Hepatocyte (in vitro differentiated cells): ENCODE measurements at regions not wholly inside any gene's neighbourhood (a gene's known extent, or its start where the extent isn't known, plus 50 kb on each side); places are given as distances from the start of the nearest gene placed in this dataset.

ENCODE experiments used
- DNase-seq: peaks from one replicate; pipeline ENCODE4 v3.0.0-alpha.2; 2016; ENCODE audit warnings: low spot score
- H2AFZ ChIP-seq: fragments of 200-600 bp; sonication (generic); 2 replicates; pipeline ENCODE4 v1.6.0; 2016; ENCODE audit warnings: antibody characterized with exemption, mild to moderate bottlenecking
- H3K27ac ChIP-seq: fragments of 200-600 bp; sonication (generic); 2 replicates; pipeline ENCODE4 v1.5.1; 2016; ENCODE audit warnings: mild to moderate bottlenecking
- H3K27me3 ChIP-seq: fragments of 200-600 bp; sonication (generic); 2 replicates; pipeline ENCODE4 v1.6.1; 2016
- H3K36me3 ChIP-seq: fragments of 200-600 bp; sonication (generic); replicated peaks from 2 replicates; pipeline ENCODE4 v1.5.1; 2016; ENCODE audit warnings: low read depth; ENCODE audit not compliant: insufficient read depth
- H3K4me1 ChIP-seq: fragments of 200-600 bp; sonication (generic); 2 replicates; pipeline ENCODE4 v1.5.1; 2016; ENCODE audit warnings: mild to moderate bottlenecking, moderate library complexity; ENCODE audit not compliant: insufficient read depth
- H3K4me2 ChIP-seq: fragments of 200-600 bp; sonication (generic); 2 replicates; pipeline ENCODE4 v1.6.0; 2016
- H3K4me3 ChIP-seq: fragments of 200-600 bp; sonication (generic); 2 replicates; pipeline ENCODE4 v1.5.1; 2016; ENCODE audit warnings: mild to moderate bottlenecking
- H3K79me2 ChIP-seq: fragments of 200-600 bp; sonication (generic); 2 replicates; pipeline ENCODE4 v1.6.0; 2017; ENCODE audit warnings: mild to moderate bottlenecking
- H3K9me2 ChIP-seq: fragments of 200-600 bp; sonication (generic); replicated peaks from 2 replicates; pipeline ENCODE4 v1.6.0; 2017; ENCODE audit warnings: mild to moderate bottlenecking; ENCODE audit not compliant: insufficient read depth
- H3K9me3 ChIP-seq: fragments of 200-600 bp; sonication (generic); 2 replicates; pipeline ENCODE4 v1.5.1; 2016; ENCODE audit warnings: low read depth, mild to moderate bottlenecking
- H4K20me1 ChIP-seq: fragments of 200-600 bp; sonication (generic); 2 replicates; pipeline ENCODE4 v1.6.0; 2016; ENCODE audit warnings: mild to moderate bottlenecking; ENCODE audit not compliant: insufficient read depth, poor library complexity, severe bottlenecking
- EZH2 ChIP-seq: fragments of 200-600 bp; sonication (generic); IDR thresholded peaks from 2 replicates; pipeline ENCODE4 v1.6.1; 2016; ENCODE audit warnings: antibody characterized with exemption, mild to moderate bottlenecking, borderline replicate concordance
- EZH2phosphoT487 ChIP-seq: fragments of 200-600 bp; sonication (generic); IDR thresholded peaks from one replicate; pipeline ENCODE4 v1.6.1; 2018; ENCODE audit warnings: antibody characterized with exemption, mild to moderate bottlenecking, low read depth, moderate library complexity; ENCODE audit not compliant: unreplicated experiment, severe bottlenecking
- WGBS: methylation state at CpG from one replicate; pipeline ENCODE4 v1.1.6; 2016; ENCODE audit warnings: low lambda C conversion rate; ENCODE audit errors: missing lambda C conversion rate; 5-methylcytosine and 5-hydroxymethylcytosine counted together
- TF ChIP-seq, protein P1 (sequence below): fragments of 200-600 bp; sonication (generic); IDR thresholded peaks from 2 replicates; pipeline ENCODE4 v1.5.1; 2016; ENCODE audit warnings: antibody characterized with exemption, mild to moderate bottlenecking; ENCODE audit not compliant: poor library complexity

DNA sequence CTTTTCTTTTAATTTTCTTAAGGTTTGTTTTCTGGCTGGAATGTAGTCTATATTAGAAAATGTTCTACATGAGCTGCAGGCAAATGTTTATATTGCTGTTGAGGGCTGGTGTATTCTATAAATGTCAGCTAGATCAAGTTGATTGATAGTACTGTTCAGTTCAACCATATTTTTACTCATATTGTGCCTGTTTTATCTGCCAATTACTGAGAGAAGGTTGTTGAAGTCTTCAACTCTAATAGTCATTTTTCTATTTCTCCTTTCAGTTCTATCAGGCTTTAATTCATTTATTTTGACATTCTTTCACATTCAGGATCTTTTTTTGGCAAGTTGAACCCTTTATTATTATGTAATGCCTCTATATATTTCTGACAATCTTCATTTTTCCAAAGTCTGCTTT, 93.2 kb upstream of the HS3ST3A1 start:
- no peak for DNase-seq
- H3K27ac ChIP-seq = no peak overlapping the region
- H2AFZ ChIP-seq = no peak overlapping the region
- no peaks in the 10 kb centered on the region for H3K4me1 ChIP-seq
- no peak overlapping the region for H3K4me2 ChIP-seq
- no peaks in the 10 kb centered on the region for H3K36me3 ChIP-seq
- no peak overlapping the region for H3K4me3 ChIP-seq
- no peaks in the 10 kb centered on the region for H3K9me2 ChIP-seq
- TF ChIP-seq EZH2 (no peak), EZH2phosphoT487 (no peak)
- TF ChIP-seq, protein P1, sequence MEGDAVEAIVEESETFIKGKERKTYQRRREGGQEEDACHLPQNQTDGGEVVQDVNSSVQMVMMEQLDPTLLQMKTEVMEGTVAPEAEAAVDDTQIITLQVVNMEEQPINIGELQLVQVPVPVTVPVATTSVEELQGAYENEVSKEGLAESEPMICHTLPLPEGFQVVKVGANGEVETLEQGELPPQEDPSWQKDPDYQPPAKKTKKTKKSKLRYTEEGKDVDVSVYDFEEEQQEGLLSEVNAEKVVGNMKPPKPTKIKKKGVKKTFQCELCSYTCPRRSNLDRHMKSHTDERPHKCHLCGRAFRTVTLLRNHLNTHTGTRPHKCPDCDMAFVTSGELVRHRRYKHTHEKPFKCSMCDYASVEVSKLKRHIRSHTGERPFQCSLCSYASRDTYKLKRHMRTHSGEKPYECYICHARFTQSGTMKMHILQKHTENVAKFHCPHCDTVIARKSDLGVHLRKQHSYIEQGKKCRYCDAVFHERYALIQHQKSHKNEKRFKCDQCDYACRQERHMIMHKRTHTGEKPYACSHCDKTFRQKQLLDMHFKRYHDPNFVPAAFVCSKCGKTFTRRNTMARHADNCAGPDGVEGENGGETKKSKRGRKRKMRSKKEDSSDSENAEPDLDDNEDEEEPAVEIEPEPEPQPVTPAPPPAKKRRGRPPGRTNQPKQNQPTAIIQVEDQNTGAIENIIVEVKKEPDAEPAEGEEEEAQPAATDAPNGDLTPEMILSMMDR = no peak
- no peaks in the 10 kb centered on the region for H3K27me3 ChIP-seq
- no peaks in the 10 kb centered on the region for H4K20me1 ChIP-seq
- H3K79me2 ChIP-seq = no peaks in the 10 kb centered on the region
- H3K9me3 ChIP-seq = peaks cover 7% of the 10 kb centered on the region

DNA sequence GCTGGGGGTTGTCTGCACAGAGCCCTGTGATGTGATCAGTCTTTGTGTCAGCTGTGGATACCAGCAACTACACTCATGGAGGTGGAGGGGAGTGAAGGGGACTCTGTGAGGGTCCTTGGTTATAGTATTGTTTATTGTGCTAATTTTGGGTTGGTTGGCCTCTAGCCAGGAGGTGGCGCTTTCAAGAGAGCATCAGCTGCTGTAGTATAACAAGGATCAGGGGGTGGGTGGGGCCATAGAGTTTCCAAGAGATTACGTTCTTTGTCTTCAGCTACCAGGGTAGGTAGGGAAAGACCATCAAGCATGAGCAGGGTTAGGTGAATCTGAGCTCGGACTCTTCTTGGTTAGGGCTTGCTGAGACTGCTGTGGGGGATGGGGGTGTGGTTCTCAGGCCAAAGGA, 97.1 kb upstream of the HS3ST3A1 start:
- H4K20me1 ChIP-seq = no peaks in the 10 kb centered on the region
- no peak for DNase-seq
- no peak overlapping the region for H3K27ac ChIP-seq
- H3K27me3 ChIP-seq = no peaks in the 10 kb centered on the region
- no peaks in the 10 kb centered on the region for H3K9me2 ChIP-seq
- WGBS = 89% methylated on average over 3 of the region's 3 CpGs
- no peak overlapping the region for H2AFZ ChIP-seq
- H3K4me3 ChIP-seq = no peak overlapping the region
- peaks cover 1% of the 10 kb centered on the region for H3K9me3 ChIP-seq
- no peaks in the 10 kb centered on the region for H3K79me2 ChIP-seq
- TF ChIP-seq EZH2 (no peak), EZH2phosphoT487 (no peak)
- TF ChIP-seq, protein P1 = no peak
- peaks cover 5% of the 10 kb centered on the region for H3K4me1 ChIP-seq
- no peaks in the 10 kb centered on the region for H3K36me3 ChIP-seq
- H3K4me2 ChIP-seq = no peak overlapping the region

DNA sequence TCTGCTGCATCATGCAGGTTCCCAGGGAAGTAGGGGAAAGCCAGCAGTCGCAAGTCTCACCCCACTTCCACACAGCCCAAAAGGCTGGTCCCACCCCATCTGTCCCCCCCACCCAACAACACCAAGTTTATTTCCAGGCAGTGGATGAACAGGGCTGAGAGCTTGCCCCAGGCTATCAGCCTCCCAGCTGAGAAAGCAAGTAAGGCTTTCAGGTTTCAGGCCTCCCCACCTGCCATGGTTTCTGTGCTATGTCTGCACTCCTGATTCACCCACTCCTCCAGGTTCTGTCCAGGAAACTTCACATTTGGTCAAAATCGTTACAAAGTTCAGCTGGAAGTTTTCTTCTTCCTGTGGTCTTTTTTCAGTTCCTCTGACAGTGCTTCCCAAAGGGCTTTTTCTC, 97.5 kb upstream of the HS3ST3A1 start:
- Histone ChIP-seq H2AFZ (no peak overlapping the region), H3K4me3 (no peak overlapping the region), H3K4me1 (peaks cover 5% of the 10 kb centered on the region), H3K27me3 (no peaks in the 10 kb centered on the region), H3K4me2 (no peak overlapping the region), H3K27ac (no peak overlapping the region), H3K9me2 (no peaks in the 10 kb centered on the region), H4K20me1 (no peaks in the 10 kb centered on the region), H3K79me2 (no peaks in the 10 kb centered on the region), H3K36me3 (no peaks in the 10 kb centered on the region), H3K9me3 (no peaks in the 10 kb centered on the region)
- TF ChIP-seq, protein P1 = no peak
- TF ChIP-seq EZH2phosphoT487 (no peak), EZH2 (no peak)
- no peak for DNase-seq
- 81% methylated on average over 1 of the region's 2 CpGs for WGBS

DNA sequence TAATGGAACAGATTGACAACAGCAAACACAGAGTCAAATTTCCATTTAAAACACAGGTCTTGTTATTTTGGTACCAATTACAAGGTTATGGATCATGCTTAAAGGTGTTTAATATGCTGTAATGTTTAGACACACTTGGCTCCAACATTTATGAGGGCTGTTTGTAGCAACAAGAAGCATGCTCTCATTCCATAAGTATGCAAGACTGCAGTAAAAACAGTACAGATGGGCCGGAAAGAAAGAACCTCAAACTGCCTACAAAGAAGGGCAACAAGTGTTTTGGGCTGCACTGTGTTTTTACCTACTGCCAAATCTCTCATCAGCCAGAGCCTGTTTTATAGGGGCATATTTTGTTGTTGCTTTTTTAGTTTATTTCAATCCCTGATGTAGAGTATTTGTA, 100.5 kb upstream of the HS3ST3A1 start:
- Histone ChIP-seq H3K79me2 (no peaks in the 10 kb centered on the region), H3K9me2 (no peaks in the 10 kb centered on the region), H2AFZ (no peak overlapping the region), H3K4me3 (no peak overlapping the region), H3K27me3 (peaks cover under 1% of the 10 kb centered on the region), H3K9me3 (no peaks in the 10 kb centered on the region), H3K27ac (peak overlapping the region; percentile 30), H4K20me1 (no peaks in the 10 kb centered on the region), H3K36me3 (no peaks in the 10 kb centered on the region), H3K4me2 (no peak overlapping the region), H3K4me1 (peaks cover 5% of the 10 kb centered on the region)
- peak; percentile 28 for DNase-seq
- 42% methylated on average over 1 of the region's 1 CpG for WGBS
- peak; percentile 48 for TF ChIP-seq EZH2phosphoT487
- TF ChIP-seq, protein P1 = no peak
